Breast epithelium (tissue), 4 donors: ENCODE measurements at regions not wholly inside any gene's neighbourhood (a gene's known extent, or its start where the extent isn't known, plus 50 kb on each side); places are given as distances from the start of the nearest gene placed in this dataset.

Source experiments
- DNase-seq, 2 donors: peaks; one replicate each; pipeline ENCODE4 v3.0.0-alpha.2; 2019; ENCODE audit warnings: low spot score in 2 of 2
- H3K27ac ChIP-seq, 2 donors: fragments of 200-600 bp; sonication (generic) in 1 of 2; one replicate each; pipeline ENCODE4 v1.5.1; 2016 to 2019; ENCODE audit warnings: mild to moderate bottlenecking in 1 of 2
- H3K27me3 ChIP-seq, 2 donors: fragments of 200-600 bp; sonication (generic) in 1 of 2; one replicate each; pipeline versions ENCODE4 v1.5.1 to v1.6.0; 2017 to 2019; ENCODE audit warnings: control low read depth in 1 of 2, mild to moderate bottlenecking in 1 of 2
- H3K36me3 ChIP-seq: fragments of 200-600 bp; one replicate; pipeline ENCODE4 v1.5.1; 2019
- H3K4me1 ChIP-seq, 2 donors: fragments of 200-600 bp; sonication (generic); one replicate each; pipeline ENCODE4 v1.5.1; 2016 to 2019; ENCODE audit warnings: control low read depth in 1 of 2
- H3K4me3 ChIP-seq, 3 donors: fragments of 200-600 bp; sonication (generic); 1 replicate in 2 of 3; 2 replicates in 1 of 3; pipeline ENCODE4 v1.5.1; 2016 to 2019; ENCODE audit warnings: mild to moderate bottlenecking in 3 of 3, moderate library complexity in 2 of 3
- H3K9me3 ChIP-seq, 2 donors: fragments of 200-600 bp; sonication (generic) in 1 of 2; one replicate each; pipeline ENCODE4 v1.5.1; 2016 to 2019; ENCODE audit warnings: control low read depth in 1 of 2
- CTCF ChIP-seq, 3 donors: fragments of 450-650 bp; IDR thresholded peaks; one replicate each; pipeline ENCODE4 v1.5.1; 2016 to 2017; ENCODE audit warnings: antibody characterized with exemption in 3 of 3, mild to moderate bottlenecking in 3 of 3, moderate library complexity in 3 of 3
- POLR2A ChIP-seq: fragments of 450-650 bp; IDR thresholded peaks from one replicate; pipeline ENCODE4 v1.6.1; 2016; ENCODE audit warnings: antibody characterized with exemption, mild to moderate bottlenecking, moderate library complexity
- POLR2AphosphoS5 ChIP-seq, 3 donors: sonication (generic); formaldehyde crosslinking; IDR thresholded peaks; one replicate each; pipeline ENCODE4 v1.6.1; 2017; ENCODE audit warnings: antibody characterized with exemption in 3 of 3
- intact Hi-C: fragments of 100-400 bp; cut with DNase I; formaldehyde crosslinking; loops from one replicate; pipeline ENCODE4 v1.15.1; 2023; ENCODE audit warnings: low total_unique reads

GRCh38 chrX:117455787-117456186, 660.8 kb downstream of the KLHL13 start:
- Histone ChIP-seq H3K36me3 (no peaks in the 10 kb centered on the region), H3K4me1 (no peaks in the 10 kb centered on the region), H3K4me3 (no peak overlapping the region), H3K27me3 (no peaks in the 10 kb centered on the region), H3K27ac (no peak overlapping the region), H3K9me3 (no peaks in the 10 kb centered on the region)
- TF ChIP-seq POLR2AphosphoS5 (IDR thresholded peaks at IDR 0.05) (no peak), CTCF (IDR thresholded peaks at IDR 0.05) (no peak), POLR2A (no peak)
- DNase-seq, result no peak
- intact Hi-C loops, result loop anchor here (10.0 kb wide), 1 partner anchor 1271 kb away; no protein-coding TSS in a partner anchor

GRCh38 chrX:117429501-117429900, 687.1 kb downstream of the KLHL13 start:
- Histone ChIP-seq H3K27me3 (no peaks in the 10 kb centered on the region), H3K27ac (no peak overlapping the region), H3K4me3 (no peak overlapping the region), H3K4me1 (no peaks in the 10 kb centered on the region), H3K9me3 (peaks cover 0 to 3% of the 10 kb centered on the region in 2 donors), H3K36me3 (no peaks in the 10 kb centered on the region)
- intact Hi-C loops, result no loop called here
- DNase-seq, result no peak
- TF ChIP-seq POLR2A, result no peak
- TF ChIP-seq POLR2AphosphoS5 (IDR thresholded peaks at IDR 0.05), result no peak
- TF ChIP-seq CTCF (IDR thresholded peaks at IDR 0.05), result no peak

GRCh38 chrX:117407449-117408150, 709.0 kb downstream of the KLHL13 start:
- TF ChIP-seq CTCF (IDR thresholded peaks at IDR 0.05) (no peak), POLR2AphosphoS5 (IDR thresholded peaks at IDR 0.05) (no peak), POLR2A (no peak)
- DNase-seq, result no peak
- no peaks in the 10 kb centered on the region for H3K4me1 ChIP-seq

GRCh38 chrX:117400839-117401238, 715.8 kb downstream of the KLHL13 start:
- intact Hi-C loops, result no loop called here

More at GRCh38 chrX:117407449-117408150, 709.0 kb downstream of the KLHL13 start:
- Histone ChIP-seq H3K36me3 (no peaks in the 10 kb centered on the region), H3K4me3 (no peak overlapping the region), H3K9me3 (no peaks in the 10 kb centered on the region), H3K27ac (no peak overlapping the region), H3K27me3 (no peaks in the 10 kb centered on the region)
- intact Hi-C loops, result loop anchor here (5.0 kb wide), 1 partner anchor 605 kb away; no protein-coding TSS in a partner anchor

More at GRCh38 chrX:117400839-117401238, 715.8 kb downstream of the KLHL13 start:
- Histone ChIP-seq H3K27me3 (no peaks in the 10 kb centered on the region), H3K4me3 (no peak overlapping the region), H3K36me3 (no peaks in the 10 kb centered on the region), H3K4me1 (no peaks in the 10 kb centered on the region), H3K27ac (no peak overlapping the region), H3K9me3 (peaks cover 0 to 10% of the 10 kb centered on the region in 2 donors)
- no peak for DNase-seq
- TF ChIP-seq POLR2AphosphoS5 (IDR thresholded peaks at IDR 0.05), result no peak
- no peak for TF ChIP-seq CTCF (IDR thresholded peaks at IDR 0.05)
- no peak for TF ChIP-seq POLR2A
